ENCODE measurements at regions not wholly inside any gene's neighbourhood (a gene's known extent, or its start where the extent isn't known, plus 50 kb on each side); places are given as distances from the start of the nearest gene placed in this dataset.

DNA sequence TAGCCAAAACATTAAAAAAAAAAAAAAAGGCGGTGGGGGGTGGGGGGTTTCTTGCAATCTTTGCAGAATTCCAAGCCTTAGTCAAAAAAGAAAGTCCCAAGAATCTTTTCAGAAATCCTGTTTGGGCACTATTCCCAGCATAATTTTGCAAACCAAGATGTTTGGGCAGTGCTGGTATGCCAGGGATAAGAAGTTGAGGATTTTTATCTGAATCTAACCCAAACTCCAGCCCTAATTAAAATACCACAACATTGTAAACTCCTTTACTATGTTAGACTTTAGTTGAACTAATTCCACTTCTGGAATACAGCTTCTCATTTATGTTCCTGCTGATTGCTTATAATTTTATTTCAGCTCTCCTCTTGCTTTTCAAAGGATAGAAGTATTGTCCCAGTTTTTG, 504.1 kb upstream of the ADGRL2 start:
- no peaks in the 10 kb centered on the region for H3K36me3 ChIP-seq
- DNase-seq: no peak
- H3K27ac ChIP-seq: no peak overlapping the region
- intact Hi-C loops (cut with DNase I; ENCODE audit: low total_unique reads): no loop called here
- H3K4me1 ChIP-seq: no peaks in the 10 kb centered on the region
- no peak overlapping the region for H3K4me3 ChIP-seq
- H3K27me3 ChIP-seq (replicated peaks in 1 of 7): no peaks in the 10 kb centered on the region
- 48 to 77% (median 64%) methylated on average over 1 of the region's 1 CpG for WGBS, 5 donors
- H3K9me3 ChIP-seq: no peaks in the 10 kb centered on the region
- TF ChIP-seq POLR2AphosphoS5 (IDR thresholded peaks at IDR 0.05) (no peak), POLR2A (IDR thresholded peaks at IDR 0.05) (no peak)
- TF ChIP-seq, protein P1, sequence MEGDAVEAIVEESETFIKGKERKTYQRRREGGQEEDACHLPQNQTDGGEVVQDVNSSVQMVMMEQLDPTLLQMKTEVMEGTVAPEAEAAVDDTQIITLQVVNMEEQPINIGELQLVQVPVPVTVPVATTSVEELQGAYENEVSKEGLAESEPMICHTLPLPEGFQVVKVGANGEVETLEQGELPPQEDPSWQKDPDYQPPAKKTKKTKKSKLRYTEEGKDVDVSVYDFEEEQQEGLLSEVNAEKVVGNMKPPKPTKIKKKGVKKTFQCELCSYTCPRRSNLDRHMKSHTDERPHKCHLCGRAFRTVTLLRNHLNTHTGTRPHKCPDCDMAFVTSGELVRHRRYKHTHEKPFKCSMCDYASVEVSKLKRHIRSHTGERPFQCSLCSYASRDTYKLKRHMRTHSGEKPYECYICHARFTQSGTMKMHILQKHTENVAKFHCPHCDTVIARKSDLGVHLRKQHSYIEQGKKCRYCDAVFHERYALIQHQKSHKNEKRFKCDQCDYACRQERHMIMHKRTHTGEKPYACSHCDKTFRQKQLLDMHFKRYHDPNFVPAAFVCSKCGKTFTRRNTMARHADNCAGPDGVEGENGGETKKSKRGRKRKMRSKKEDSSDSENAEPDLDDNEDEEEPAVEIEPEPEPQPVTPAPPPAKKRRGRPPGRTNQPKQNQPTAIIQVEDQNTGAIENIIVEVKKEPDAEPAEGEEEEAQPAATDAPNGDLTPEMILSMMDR (IDR thresholded peaks at IDR 0.05 in 8 of 11, conservative IDR thresholded peaks at IDR 0.05 in 3 of 11): no peak

DNA sequence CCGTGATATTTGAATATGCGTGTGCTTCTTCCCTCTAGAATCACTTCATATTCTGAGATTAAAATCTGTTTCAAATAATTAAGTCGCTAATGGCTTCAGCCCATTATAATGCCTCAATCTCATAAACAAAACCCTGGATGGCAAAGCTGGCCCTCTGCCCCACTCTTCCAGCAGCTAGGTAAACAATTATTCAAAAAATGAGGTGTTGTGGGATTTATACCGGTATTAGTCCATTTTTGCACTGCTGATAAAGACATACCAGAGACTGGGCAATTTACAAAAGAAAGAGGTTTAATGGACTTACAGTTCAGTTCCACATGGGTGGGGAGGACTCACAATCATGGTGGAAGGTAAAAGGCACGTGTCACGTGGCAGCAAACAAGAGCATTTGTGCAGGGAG, 510.4 kb upstream of the ADGRL2 start:
- Histone ChIP-seq H3K27ac (no peak overlapping the region), H3K9me3 (no peaks in the 10 kb centered on the region), H3K36me3 (no peaks in the 10 kb centered on the region), H3K4me3 (no peak overlapping the region), H3K27me3 (replicated peaks in 1 of 7) (no peaks in the 10 kb centered on the region), H3K4me1 (no peaks in the 10 kb centered on the region)
- WGBS, 5 donors: 88 to 94% (median 90%) methylated on average over 6 of the region's 6 CpGs
- no peak for TF ChIP-seq POLR2A (IDR thresholded peaks at IDR 0.05)
- TF ChIP-seq, protein P1 (IDR thresholded peaks at IDR 0.05 in 8 of 11, conservative IDR thresholded peaks at IDR 0.05 in 3 of 11): no peak
- no peak for TF ChIP-seq POLR2AphosphoS5 (IDR thresholded peaks at IDR 0.05)
- intact Hi-C loops (cut with DNase I; ENCODE audit: low total_unique reads): no loop called here
- DNase-seq: no peak

DNA sequence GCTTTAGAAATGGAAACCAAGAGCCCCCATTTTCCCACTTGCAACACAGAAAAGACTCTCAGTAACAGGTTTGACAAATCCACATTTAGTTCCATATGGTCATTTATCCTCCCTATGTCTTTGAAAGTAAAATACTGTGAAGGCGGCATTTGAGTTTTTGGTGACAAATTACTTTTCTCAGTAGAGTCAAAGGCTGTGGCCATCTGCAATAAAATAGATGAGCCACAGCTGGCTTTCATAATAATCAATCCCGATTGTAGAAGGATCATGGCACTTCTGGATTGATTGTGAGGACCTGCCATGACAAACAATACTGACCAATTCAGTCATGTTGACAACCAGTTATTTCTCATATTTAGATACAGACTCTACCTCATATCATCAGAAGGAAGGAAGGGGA, 512.0 kb upstream of the ADGRL2 start:
- no peaks in the 10 kb centered on the region for H3K36me3 ChIP-seq
- 83 to 93% (median 85%) methylated on average over 2 of the region's 2 CpGs for WGBS, 5 donors
- H3K27ac ChIP-seq: no peak overlapping the region
- no peak for DNase-seq
- no peak overlapping the region for H3K4me3 ChIP-seq
- TF ChIP-seq POLR2A (IDR thresholded peaks at IDR 0.05): no peak
- TF ChIP-seq POLR2AphosphoS5 (IDR thresholded peaks at IDR 0.05): no peak
- TF ChIP-seq, protein P1 (IDR thresholded peaks at IDR 0.05 in 8 of 11, conservative IDR thresholded peaks at IDR 0.05 in 3 of 11): no peak
- intact Hi-C loops (cut with DNase I; ENCODE audit: low total_unique reads): no loop called here
- H3K9me3 ChIP-seq: no peaks in the 10 kb centered on the region
- no peaks in the 10 kb centered on the region for H3K4me1 ChIP-seq
- no peaks in the 10 kb centered on the region for H3K27me3 ChIP-seq (replicated peaks in 1 of 7)

DNA sequence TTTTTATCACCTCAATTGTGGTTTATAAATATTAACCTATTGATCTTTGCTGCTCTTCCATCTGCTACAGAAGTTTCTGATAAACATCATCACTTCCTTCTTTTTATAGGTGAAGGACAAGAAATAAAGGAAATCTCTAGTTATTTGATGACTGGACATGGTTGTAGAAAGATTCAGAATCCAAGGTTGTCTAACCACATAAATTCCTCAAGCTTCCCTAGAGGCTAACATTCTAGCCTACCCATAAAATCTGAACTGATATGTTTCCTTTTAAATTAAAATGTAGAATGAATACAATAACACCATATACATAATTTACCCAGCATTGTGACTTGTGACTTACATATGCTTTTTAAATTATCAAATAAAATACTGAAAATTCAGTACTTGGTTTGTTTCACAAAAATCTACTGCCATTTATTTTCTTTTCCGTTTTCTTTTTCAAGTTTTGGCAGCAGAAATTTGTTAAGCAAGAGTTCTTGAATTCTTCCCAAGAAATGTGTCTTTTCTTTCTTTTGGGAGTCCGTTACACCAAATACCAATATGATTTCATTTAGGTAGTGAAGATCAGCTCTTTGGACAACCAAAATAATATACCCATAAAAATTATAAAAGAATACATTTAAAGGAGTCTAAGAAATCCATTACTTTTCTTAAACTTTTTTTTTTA, 513.2 kb upstream of the ADGRL2 start:
- intact Hi-C loops (cut with DNase I; ENCODE audit: low total_unique reads): no loop called here
- TF ChIP-seq, protein P1 (IDR thresholded peaks at IDR 0.05 in 8 of 11, conservative IDR thresholded peaks at IDR 0.05 in 3 of 11): no peak
- TF ChIP-seq POLR2AphosphoS5 (IDR thresholded peaks at IDR 0.05): no peak
- no peak for TF ChIP-seq POLR2A (IDR thresholded peaks at IDR 0.05)
- Histone ChIP-seq H3K9me3 (no peaks in the 10 kb centered on the region), H3K4me1 (no peaks in the 10 kb centered on the region), H3K27ac (no peak overlapping the region), H3K36me3 (no peaks in the 10 kb centered on the region), H3K4me3 (no peak overlapping the region), H3K27me3 (replicated peaks in 1 of 7) (no peaks in the 10 kb centered on the region)
- WGBS, 5 donors: 52 to 78% (median 64%) methylated on average over 2 of the region's 2 CpGs
- no peak for DNase-seq
